SH-SY5Y (cell line): ENCODE measurements at regions not wholly inside any gene's neighbourhood (a gene's known extent, or its start where the extent isn't known, plus 50 kb on each side); places are given as distances from the start of the nearest gene placed in this dataset.

Experiments used
- GATA2 ChIP-seq: IDR thresholded peaks from 2 replicates; pipeline ENCODE4 v1.6.1; 2011; ENCODE audit warnings: mild to moderate bottlenecking, low read depth, low read length
- GATA3 ChIP-seq: IDR thresholded peaks from 2 replicates; pipeline ENCODE4 v1.6.1; 2011; ENCODE audit warnings: low read depth, mild to moderate bottlenecking, low read length, moderate library complexity

DNA sequence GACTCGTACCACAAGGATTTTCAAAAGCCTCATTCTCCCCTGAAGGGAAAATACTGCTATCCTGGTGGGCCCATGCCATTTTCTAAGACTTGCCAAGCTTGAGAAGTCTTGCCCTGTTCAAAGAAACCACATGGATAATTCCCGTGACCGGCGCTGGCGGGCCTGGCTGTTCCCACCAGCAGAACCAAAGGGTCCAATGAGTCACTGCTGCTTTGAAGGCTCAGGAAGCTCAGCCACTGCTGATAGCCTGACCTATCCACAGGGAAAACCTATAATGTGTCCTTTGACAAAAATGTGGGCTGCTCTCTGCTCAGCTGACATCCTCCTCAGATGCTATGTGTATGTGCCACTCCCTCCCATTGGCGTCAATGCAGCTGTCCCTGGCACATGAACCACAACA, 137.9 kb upstream of the RAB12 start:
- TF ChIP-seq GATA3: no peak
- no peak for TF ChIP-seq GATA2
